OCI-LY7 (cell line): ENCODE measurements at regions not wholly inside any gene's neighbourhood (a gene's known extent, or its start where the extent isn't known, plus 50 kb on each side); places are given as distances from the start of the nearest gene placed in this dataset.

ENCODE experiments used
- CTCF ChIP-seq: fragments of 200-600 bp; sonication (generic); conservative IDR thresholded peaks from 2 replicates; pipeline ENCODE4 v1.5.1; 2014; ENCODE audit warnings: mild to moderate bottlenecking, antibody characterized with exemption, low read length, moderate library complexity, mixed read lengths
- EZH2phosphoT487 ChIP-seq: fragments of 200-600 bp; sonication (generic); IDR thresholded peaks from 2 replicates; pipeline ENCODE4 v1.6.1; 2018; ENCODE audit warnings: low read depth, borderline replicate concordance, mild to moderate bottlenecking, mixed run types, antibody characterized with exemption, low read length, moderate library complexity, mixed read lengths

GRCh38 chrX:151859481-151859880 lies 53.2 kb upstream of the MAGEA4 start:
- TF ChIP-seq CTCF (no peak), EZH2phosphoT487 (no peak)
